H1 (cell line): ENCODE measurements at regions not wholly inside any gene's neighbourhood (a gene's known extent, or its start where the extent isn't known, plus 50 kb on each side); places are given as distances from the start of the nearest gene placed in this dataset.

Source experiments
- CTCF ChIA-PET: fragments of 300-600 bp; sonication (Branson Sonifier 250); formaldehyde crosslinking; loops from one replicate; lab custom pipeline; 2021; ENCODE audit not compliant: partially characterized antibody; lab: Charles Lee
- POLR2A ChIA-PET: fragments of 300-600 bp; sonication (Branson Sonifier 250); formaldehyde crosslinking; loops from one replicate; lab custom pipeline; 2021; ENCODE audit warnings: inconsistent platforms; ENCODE audit not compliant: partially characterized antibody; lab: Charles Lee
- DNase-seq, 2 experiments: peaks; one replicate each; pipeline versions ENCODE4 v3.0.0 to v3.0.0-alpha.2; 2010 to 2022; ENCODE audit warnings: low spot score in 2 of 2, low read depth in 1 of 2, mixed read lengths in 1 of 2
- FAIRE-seq: peaks from 2 replicates; lab custom pipeline; 2011; peaks lifted over from hg19 to GRCh38; lab: Jason Lieb, UNC
- H2AFZ ChIP-seq: 2 replicates; pipeline ENCODE4 v1.8.1; 2012; ENCODE audit warnings: low read length, inconsistent platforms
- H2AK5ac ChIP-seq: 2 replicates; pipeline ENCODE4 v1.6.1; 2013; ENCODE audit warnings: low read depth, low read length
- H2BK120ac ChIP-seq: replicated peaks from 2 replicates; pipeline ENCODE3; 2013; ENCODE audit warnings: low read depth, low read length, inconsistent platforms
- H2BK12ac ChIP-seq: 2 replicates; pipeline ENCODE4 v1.6.1; 2013; ENCODE audit warnings: low read depth, low read length
- H2BK15ac ChIP-seq: 2 replicates; pipeline ENCODE4 v1.6.1; 2013; ENCODE audit warnings: low read length
- H2BK20ac ChIP-seq: 2 replicates; pipeline ENCODE4 v1.6.1; 2013; ENCODE audit warnings: low read length
- H2BK5ac ChIP-seq: 2 replicates; pipeline ENCODE4 v1.6.1; 2013; ENCODE audit warnings: low read depth, low read length
- H3K14ac ChIP-seq: 2 replicates; pipeline ENCODE4 v1.6.1; 2013; ENCODE audit warnings: inconsistent platforms; ENCODE audit not compliant: insufficient read length
- H3K18ac ChIP-seq: 2 replicates; pipeline ENCODE4 v1.6.1; 2013; ENCODE audit warnings: low read length; ENCODE audit errors: extremely low read depth
- H3K23ac ChIP-seq: 2 replicates; pipeline ENCODE4 v1.6.1; 2013; ENCODE audit warnings: inconsistent platforms; ENCODE audit not compliant: insufficient read length
- H3K23me2 ChIP-seq: 2 replicates; pipeline ENCODE4 v1.6.1; 2013; ENCODE audit warnings: low read depth, low read length
- H3K27ac ChIP-seq: 2 replicates; pipeline ENCODE4 v1.6.1; 2011; ENCODE audit warnings: low read depth, low read length, inconsistent platforms
- H3K27me3 ChIP-seq, 4 experiments: replicated peaks in 1 of 4; 1 replicate in 1 of 4; 2 replicates in 3 of 4; pipeline versions ENCODE4 v1.6.1 to v1.8.1; 2011 to 2013; ENCODE audit warnings: low read length in 3 of 4, mild to moderate bottlenecking in 3 of 4, inconsistent platforms in 2 of 4, mixed read lengths in 2 of 4, moderate library complexity in 1 of 4; ENCODE audit not compliant: control insufficient read depth in 3 of 4, insufficient read depth in 3 of 4; ENCODE audit errors: extremely low read depth in 1 of 4
- H3K36me3 ChIP-seq, 4 experiments: 2 replicates each; pipeline versions ENCODE4 v1.6.1 to v1.8.1; 2011 to 2013; ENCODE audit warnings: mild to moderate bottlenecking in 4 of 4, low read length in 3 of 4, moderate library complexity in 2 of 4, control low read depth in 1 of 4, inconsistent platforms in 1 of 4; ENCODE audit not compliant: insufficient read depth in 4 of 4, control insufficient read depth in 2 of 4
- H3K4ac ChIP-seq: replicated peaks from 2 replicates; pipeline ENCODE3; 2013; ENCODE audit warnings: low read length, low read depth, mixed read lengths, inconsistent platforms; ENCODE audit not compliant: insufficient read length
- H3K4me1 ChIP-seq, 4 experiments: replicated peaks in 1 of 4; 1 replicate in 1 of 4; 2 replicates in 3 of 4; pipeline versions ENCODE4 v1.6.1 to v1.8.1; 2011 to 2013; ENCODE audit warnings: low read length in 3 of 4, inconsistent platforms in 2 of 4, mixed read lengths in 1 of 4; ENCODE audit not compliant: insufficient read depth in 4 of 4, control insufficient read depth in 3 of 4
- H3K4me2 ChIP-seq, 2 experiments: 2 replicates each; pipeline versions ENCODE4 v1.6.1 to v1.8.1; 2011 to 2013; ENCODE audit warnings: low read depth in 2 of 2, low read length in 2 of 2, control low read depth in 1 of 2, inconsistent platforms in 1 of 2, mild to moderate bottlenecking in 1 of 2; ENCODE audit not compliant: insufficient read depth in 1 of 2
- H3K4me3 ChIP-seq, 4 experiments: fragments of 200-600, 300-600 bp in 1 of 4; sonication (generic), shearing (Covaris generic), sonication (Bioruptor Twin) in 1 of 4; 2 replicates each; pipeline versions ENCODE4 v1.5.1 to v1.8.1; 2011 to 2016; ENCODE audit warnings: low read length in 4 of 4, low read depth in 3 of 4, control low read depth in 2 of 4, inconsistent platforms in 2 of 4, mild to moderate bottlenecking in 2 of 4, mixed read lengths in 1 of 4, moderate library complexity in 1 of 4; ENCODE audit not compliant: insufficient read depth in 2 of 4; ENCODE audit errors: extremely low read depth in 1 of 4
- H3K56ac ChIP-seq: replicated peaks from 2 replicates; pipeline ENCODE3; 2013; ENCODE audit warnings: low read depth, mild to moderate bottlenecking, mixed read lengths, low read length, inconsistent platforms; ENCODE audit not compliant: insufficient read length
- H3K79me1 ChIP-seq: 2 replicates; pipeline ENCODE4 v1.6.1; 2013; ENCODE audit warnings: low read depth, low read length, control low read depth
- H3K79me2 ChIP-seq, 2 experiments: 2 replicates each; pipeline versions ENCODE4 v1.6.1 to v1.8.1; 2012 to 2013; ENCODE audit warnings: low read length in 2 of 2, mild to moderate bottlenecking in 2 of 2, inconsistent platforms in 1 of 2; ENCODE audit not compliant: insufficient read depth in 2 of 2, control insufficient read depth in 1 of 2
- H3K9ac ChIP-seq, 4 experiments: replicated peaks in 1 of 4; 1 replicate in 1 of 4; 2 replicates in 3 of 4; pipeline versions ENCODE4 v1.6.1 to v1.8.1; 2011 to 2013; ENCODE audit warnings: low read depth in 3 of 4, low read length in 3 of 4, control low read depth in 2 of 4, mild to moderate bottlenecking in 2 of 4, moderate library complexity in 2 of 4, inconsistent platforms in 1 of 4; ENCODE audit errors: extremely low read depth in 1 of 4
- H3K9me3 ChIP-seq, 2 experiments: 2 replicates each; pipeline versions ENCODE4 v1.6.1 to v1.8.1; 2012 to 2013; ENCODE audit warnings: mild to moderate bottlenecking in 2 of 2, moderate library complexity in 2 of 2, control low read depth in 1 of 2, inconsistent platforms in 1 of 2, low read depth in 1 of 2, low read length in 1 of 2, mixed read lengths in 1 of 2; ENCODE audit not compliant: insufficient read depth in 2 of 2
- H4K20me1 ChIP-seq, 2 experiments: replicated peaks in 1 of 2; 2 replicates each; pipeline versions ENCODE3 to v1.8.1; 2011 to 2013; ENCODE audit warnings: inconsistent platforms in 2 of 2, low read length in 2 of 2, mild to moderate bottlenecking in 1 of 2; ENCODE audit not compliant: insufficient read depth in 2 of 2, control insufficient read depth in 1 of 2
- H4K5ac ChIP-seq: 2 replicates; pipeline ENCODE4 v1.6.1; 2013; ENCODE audit warnings: low read length, low read depth, mixed read lengths, inconsistent platforms; ENCODE audit not compliant: insufficient read length
- H4K8ac ChIP-seq: 2 replicates; pipeline ENCODE4 v1.8.0; 2013; ENCODE audit warnings: mild to moderate bottlenecking, moderate library complexity, low read length, inconsistent platforms; ENCODE audit not compliant: insufficient read depth; ENCODE audit errors: extremely low read depth
- H4K91ac ChIP-seq: replicated peaks from 2 replicates; pipeline ENCODE3; 2013; ENCODE audit warnings: low read length, mixed read lengths, inconsistent platforms; ENCODE audit not compliant: insufficient read length
- ASH2L ChIP-seq: fragments of 200-600, 300-600 bp; sonication (generic); IDR thresholded peaks from one replicate; pipeline ENCODE4 v1.7.1; 2017; ENCODE audit warnings: low read length
- BACH1 ChIP-seq: IDR thresholded peaks from 2 replicates; pipeline ENCODE4 v1.6.1; 2012; ENCODE audit warnings: low read length, improper control_type of control experiment
- E2F6 ChIP-seq: IDR thresholded peaks from 2 replicates; pipeline ENCODE4 v1.6.1; 2012; ENCODE audit warnings: inconsistent platforms
- HDAC2 ChIP-seq, 2 experiments: fragments of 300-600 bp in 1 of 2; sonication (generic) in 1 of 2; IDR thresholded peaks; 2 replicates each; pipeline ENCODE4 v1.6.1; 2011 to 2012; ENCODE audit warnings: low read depth in 2 of 2, low read length in 2 of 2, mild to moderate bottlenecking in 2 of 2, moderate library complexity in 2 of 2, borderline replicate concordance in 1 of 2, inconsistent platforms in 1 of 2
- SUZ12 ChIP-seq: fragments of 200-600 bp; sonication (generic); IDR thresholded peaks from 2 replicates; pipeline ENCODE4 v1.6.1; 2012; ENCODE audit warnings: mild to moderate bottlenecking, inconsistent platforms, low read length, moderate library complexity, mixed read lengths
- TAF1 ChIP-seq: IDR thresholded peaks from 2 replicates; pipeline ENCODE4 v1.6.1; 2011; ENCODE audit warnings: mild to moderate bottlenecking, low read depth, low read length
- TBP ChIP-seq: IDR thresholded peaks from 2 replicates; pipeline ENCODE4 v1.6.1; 2011; ENCODE audit warnings: low read depth, low read length, improper control_type of control experiment
- YY1 ChIP-seq: IDR thresholded peaks from 2 replicates; pipeline ENCODE4 v1.6.1; 2011; ENCODE audit warnings: low read depth, mild to moderate bottlenecking, low read length
- whole genome bisulfite sequencing, 2 experiments: shearing (Covaris generic) in 1 of 2; methylation state at CpG; one replicate each; pipeline versions ENCODE4 v1.1.6 to v1.1.7; 2013 to 2015; ENCODE audit warnings: low lambda C conversion rate in 2 of 2, mixed read lengths in 2 of 2, inconsistent platforms in 1 of 2, low coverage in 1 of 2, missing lambda C conversion rate in 1 of 2; ENCODE audit not compliant: insufficient replicate concordance in 2 of 2, insufficient coverage in 1 of 2, insufficient read length in 1 of 2; ENCODE audit errors: extremely low coverage in 1 of 2, missing lambda C conversion rate in 1 of 2; 5-methylcytosine and 5-hydroxymethylcytosine counted together

- Histone ChIP-seq H2BK5ac (no peak overlapping the region), H3K4me3 (no peak overlapping the region), H3K9me3 (no peaks in the 10 kb centered on the region), H3K27me3 (no peaks in the 10 kb centered on the region), H2BK12ac (no peak overlapping the region), H2AK5ac (no peak overlapping the region), H3K56ac (no peak overlapping the region), H2BK15ac (no peak overlapping the region), H2BK120ac (no peak overlapping the region), H3K9ac (no peak overlapping the region), H4K20me1 (no peaks in the 10 kb centered on the region), H3K36me3 (no peaks in the 10 kb centered on the region), H3K4me1 (no peaks in the 10 kb centered on the region), H3K79me2 (no peaks in the 10 kb centered on the region), H2BK20ac (no peak overlapping the region), H4K91ac (no peak overlapping the region), H4K8ac (no peak overlapping the region), H3K27ac (no peak overlapping the region), H3K4me2 (no peak overlapping the region), H3K79me1 (no peaks in the 10 kb centered on the region), H3K4ac (no peak overlapping the region), H3K23ac (no peak overlapping the region), H3K18ac (no peak overlapping the region), H3K14ac (no peak overlapping the region), H4K5ac (no peak overlapping the region), H3K23me2 (no peaks in the 10 kb centered on the region), H2AFZ (no peak overlapping the region)
- FAIRE-seq, result no peak
- POLR2A ChIA-PET, result no interaction called here
- WGBS, 2 experiments, result 86% methylated on average over 1 of the region's 1 CpG; no CpG with 5 or more reads in 1 of the 2 experiments
- no peak for DNase-seq
- CTCF ChIA-PET, result no interaction called here
- TF ChIP-seq TAF1, result no peak
- TF ChIP-seq BACH1, result no peak
- TF ChIP-seq E2F6, result no peak
- TF ChIP-seq ASH2L, result no peak
- no peak for TF ChIP-seq TBP
- no peak for TF ChIP-seq YY1
- TF ChIP-seq HDAC2 (IDR thresholded peaks at IDR 0.05; ENCODE audit: borderline replicate concordance in 1 of 2, low read depth in 2 of 2, low read length in 2 of 2), result no peak
- no peak for TF ChIP-seq SUZ12
Observed at GRCh38 chr2:181356526-181357130, 100.6 kb upstream of the ITGA4 start.
